A549 (cell line): ENCODE measurements at regions not wholly inside any gene's neighbourhood (a gene's known extent, or its start where the extent isn't known, plus 50 kb on each side); places are given as distances from the start of the nearest gene placed in this dataset.

Source experiments
- BHLHE40 ChIP-seq: IDR thresholded peaks from 2 replicates; pipeline ENCODE4 v1.6.1; 2012; ENCODE audit warnings: low read depth, low read length, inconsistent platforms
- CTCF ChIP-seq: fragments of >200 bp; sonication (Bioruptor Twin); formaldehyde crosslinking; IDR thresholded peaks from 3 replicates; pipeline ENCODE4 v1.5.1; 2016
- SREBF2 ChIP-seq: fragments of 450-650 bp; IDR thresholded peaks from 2 replicates; pipeline ENCODE4 v1.6.1; 2014; ENCODE audit warnings: mild to moderate bottlenecking, moderate library complexity

DNA sequence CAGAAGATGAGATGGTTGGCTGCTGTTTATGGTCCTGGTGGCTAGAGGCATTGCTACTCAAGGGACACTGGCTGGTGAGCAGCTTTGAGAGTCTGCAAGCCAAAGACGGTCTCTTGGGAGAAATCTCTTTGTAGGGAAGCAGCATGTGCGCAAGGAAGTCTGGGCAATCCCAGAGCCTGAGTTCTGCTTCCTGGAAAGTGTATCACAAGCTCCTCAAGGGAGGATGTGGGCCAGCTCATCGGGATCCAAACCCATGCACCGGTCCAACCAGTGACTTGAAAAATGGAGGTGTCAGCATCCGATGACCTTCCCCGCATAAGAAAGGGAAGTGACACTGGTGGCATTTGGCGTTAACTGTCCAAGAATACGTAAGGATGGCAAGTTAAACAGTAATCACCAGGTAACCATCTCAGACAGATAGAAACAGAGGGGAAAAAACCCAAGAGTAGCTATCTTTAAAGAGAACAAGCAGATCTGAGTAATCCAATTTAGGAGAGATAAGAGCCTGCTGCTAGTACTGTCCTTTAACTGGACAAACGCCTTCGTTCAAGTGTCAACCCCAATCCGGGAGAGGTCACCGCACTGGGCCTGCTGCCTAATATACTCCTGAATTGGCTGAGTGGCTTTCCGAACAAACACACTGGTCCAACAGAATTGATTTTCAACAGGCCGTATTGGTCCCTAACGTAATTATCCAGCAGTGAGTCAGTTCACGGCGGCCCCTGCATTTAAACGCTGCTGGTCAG lies 303.0 kb upstream of the ZFHX3 start:
- TF ChIP-seq SREBF2 = no peak
- TF ChIP-seq BHLHE40 = no peak
- no peak for TF ChIP-seq CTCF
